GM10266 (cell line): ENCODE measurements at regions not wholly inside any gene's neighbourhood (a gene's known extent, or its start where the extent isn't known, plus 50 kb on each side); places are given as distances from the start of the nearest gene placed in this dataset.

Source experiments
- DNase-seq: peaks from one replicate; pipeline ENCODE4 v3.0.0; 2012; ENCODE audit errors: extremely low spot score
- TF ChIP-seq, protein P1 (sequence below): IDR thresholded peaks from 2 replicates; pipeline ENCODE4 v1.5.1; 2012; ENCODE audit warnings: mild to moderate bottlenecking, low read depth; ENCODE audit not compliant: control insufficient read depth, insufficient read depth; ENCODE audit errors: missing control alignments

DNA sequence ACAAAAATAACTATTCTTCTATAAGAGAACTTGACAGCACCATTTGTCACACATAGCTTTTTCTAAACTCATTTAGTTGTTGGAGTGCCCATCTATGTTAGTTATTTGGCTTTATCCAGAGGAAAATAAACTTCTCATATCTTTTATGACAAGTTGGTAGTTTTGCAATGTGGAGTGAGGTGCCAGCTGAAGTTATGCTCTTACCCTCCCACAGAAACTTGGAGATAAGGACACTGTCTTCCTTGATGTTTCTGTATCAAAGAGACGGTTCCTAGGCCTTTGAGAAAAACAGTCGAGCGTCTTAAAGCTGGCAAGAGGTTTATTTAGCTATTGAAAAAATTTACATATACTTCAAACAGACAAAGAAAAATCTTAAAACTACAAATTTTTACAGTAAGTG, 1079.7 kb downstream of the SLITRK1 start:
- TF ChIP-seq, protein P1, sequence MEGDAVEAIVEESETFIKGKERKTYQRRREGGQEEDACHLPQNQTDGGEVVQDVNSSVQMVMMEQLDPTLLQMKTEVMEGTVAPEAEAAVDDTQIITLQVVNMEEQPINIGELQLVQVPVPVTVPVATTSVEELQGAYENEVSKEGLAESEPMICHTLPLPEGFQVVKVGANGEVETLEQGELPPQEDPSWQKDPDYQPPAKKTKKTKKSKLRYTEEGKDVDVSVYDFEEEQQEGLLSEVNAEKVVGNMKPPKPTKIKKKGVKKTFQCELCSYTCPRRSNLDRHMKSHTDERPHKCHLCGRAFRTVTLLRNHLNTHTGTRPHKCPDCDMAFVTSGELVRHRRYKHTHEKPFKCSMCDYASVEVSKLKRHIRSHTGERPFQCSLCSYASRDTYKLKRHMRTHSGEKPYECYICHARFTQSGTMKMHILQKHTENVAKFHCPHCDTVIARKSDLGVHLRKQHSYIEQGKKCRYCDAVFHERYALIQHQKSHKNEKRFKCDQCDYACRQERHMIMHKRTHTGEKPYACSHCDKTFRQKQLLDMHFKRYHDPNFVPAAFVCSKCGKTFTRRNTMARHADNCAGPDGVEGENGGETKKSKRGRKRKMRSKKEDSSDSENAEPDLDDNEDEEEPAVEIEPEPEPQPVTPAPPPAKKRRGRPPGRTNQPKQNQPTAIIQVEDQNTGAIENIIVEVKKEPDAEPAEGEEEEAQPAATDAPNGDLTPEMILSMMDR = no peak
- DNase-seq = no peak

- TF ChIP-seq, protein P1 = no peak
- no peak for DNase-seq
These were observed 1081.9 kb downstream of the SLITRK1 start for GRCh38 chr13:82800391-82800790.

DNA sequence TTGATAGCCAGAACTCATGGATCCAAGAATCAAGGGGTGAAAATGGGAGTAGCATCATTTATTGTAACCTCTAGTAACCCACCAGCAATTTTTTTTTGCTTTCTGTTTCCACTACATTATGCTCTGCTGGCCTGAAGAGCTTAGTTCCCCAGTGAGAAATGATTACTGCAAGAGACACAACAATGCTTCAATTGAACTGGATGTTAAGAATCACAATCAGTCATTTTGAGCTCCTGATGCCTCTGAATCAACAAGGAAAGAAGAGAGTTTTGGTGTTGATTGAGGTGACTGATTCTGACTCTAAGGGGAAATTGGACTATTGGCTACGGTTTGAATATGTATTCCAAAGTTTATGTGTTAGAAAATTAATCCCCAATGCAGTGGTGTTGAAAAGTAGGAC, 1084.4 kb downstream of the SLITRK1 start:
- TF ChIP-seq, protein P1 = no peak
- DNase-seq = no peak

GRCh38 chr13:82791035-82791434, 1091.2 kb downstream of the SLITRK1 start:
- DNase-seq = no peak
- TF ChIP-seq, protein P1 = no peak

- TF ChIP-seq, protein P1 = no peak
- DNase-seq = no peak
These were observed 1109.5 kb downstream of the SLITRK1 start for GRCh38 chr13:82772816-82773215.

DNA sequence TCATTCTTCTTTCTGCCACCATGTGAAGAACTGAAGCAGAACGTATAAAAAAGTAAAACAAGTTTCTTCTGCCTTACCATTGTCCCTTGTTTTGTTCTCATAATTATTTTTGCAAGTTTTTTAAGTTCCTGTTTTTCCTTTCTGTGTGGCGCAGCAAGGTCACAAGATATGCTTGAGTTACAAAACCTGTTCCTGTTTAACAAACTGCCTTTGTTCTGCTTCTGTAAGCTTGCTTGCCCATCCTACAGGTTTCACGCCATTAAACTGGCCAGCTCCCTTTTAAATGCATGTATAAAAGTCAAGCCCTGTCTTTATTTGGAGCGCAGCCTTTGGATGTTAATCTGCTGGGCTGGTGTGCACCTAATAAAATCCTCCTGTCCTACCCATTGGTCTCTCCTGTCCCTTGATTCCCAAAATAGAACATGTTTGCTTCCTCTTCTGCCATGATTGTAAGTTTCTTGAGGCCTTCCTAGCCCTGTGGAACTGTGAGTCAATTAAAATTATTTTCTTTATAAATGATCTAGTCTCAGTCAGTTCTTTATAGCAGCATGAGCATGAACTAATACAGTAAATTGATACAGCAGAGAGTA, 1115.4 kb downstream of the SLITRK1 start:
- TF ChIP-seq, protein P1 = no peak
- DNase-seq = no peak

DNA sequence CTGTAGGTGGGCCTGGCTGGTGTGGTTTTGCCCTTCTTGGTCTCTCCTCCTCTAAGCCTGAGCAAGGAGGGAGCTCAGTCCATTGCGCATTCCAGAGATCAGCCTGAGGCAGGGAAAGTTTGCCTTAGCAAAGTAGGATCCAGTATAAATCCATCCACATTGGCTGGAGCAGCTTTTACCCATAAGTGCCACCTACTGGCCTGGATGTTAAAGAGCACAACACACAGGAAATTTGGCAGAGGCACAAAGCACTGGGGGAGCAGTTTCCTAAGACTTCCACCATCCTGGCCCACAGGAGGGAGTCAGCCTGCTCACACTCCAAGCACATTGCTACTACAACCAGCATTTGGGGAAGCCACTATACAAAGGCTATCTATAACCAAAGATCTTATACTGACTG, 1124.2 kb downstream of the SLITRK1 start:
- TF ChIP-seq, protein P1 = peak; percentile 21
- DNase-seq = no peak
